Stomach (tissue), 8 donors: ENCODE measurements at regions not wholly inside any gene's neighbourhood (a gene's known extent, or its start where the extent isn't known, plus 50 kb on each side); places are given as distances from the start of the nearest gene placed in this dataset.
"Not testable (repeated sequence)": the region's sequence is repeated elsewhere in the genome, so short reads cannot be mapped to it uniquely, and the experiment has no call there.

Experiments
- DNase-seq, 2 donors: peaks; one replicate each; pipeline versions ENCODE4 v3.0.0 to v3.0.0-alpha.2; 2013 to 2019
- H3K27ac ChIP-seq, 5 donors: fragments of 200-600 bp in 4 of 5; sonication (generic) in 4 of 5; one replicate each; pipeline ENCODE4 v1.5.1; 2013 to 2019; ENCODE audit warnings: mild to moderate bottlenecking in 1 of 5, moderate library complexity in 1 of 5
- H3K27me3 ChIP-seq, 3 donors: fragments of 200-600 bp; sonication (generic); one replicate each; pipeline ENCODE4 v1.5.1; 2017 to 2019; ENCODE audit warnings: mixed run types in 1 of 3
- H3K36me3 ChIP-seq, 4 donors: fragments of 200-600 bp; sonication (generic); 1 replicate in 3 of 4; 2 replicates in 1 of 4; pipeline ENCODE4 v1.5.1; 2016 to 2019
- H3K4me1 ChIP-seq, 4 donors: fragments of 200-600 bp; sonication (generic); one replicate each; pipeline ENCODE4 v1.5.1; 2016 to 2019
- H3K4me3 ChIP-seq, 4 donors: fragments of 200-600 bp; sonication (generic) in 3 of 4; one replicate each; pipeline ENCODE4 v1.5.1; 2016 to 2019; ENCODE audit warnings: mild to moderate bottlenecking in 1 of 4
- H3K9me3 ChIP-seq, 4 donors: fragments of 200-600 bp; sonication (generic); one replicate each; pipeline ENCODE4 v1.5.1; 2016 to 2019
- CTCF ChIP-seq, 7 experiments: fragments of 450-650 bp in 4 of 7; fragments of 200-600 bp in 3 of 7; sonication (generic) in 3 of 7; IDR thresholded peaks; one replicate each; pipeline ENCODE4 v1.5.1; 2016 to 2019; ENCODE audit warnings: antibody characterized with exemption in 7 of 7, control low read depth in 2 of 7, mild to moderate bottlenecking in 1 of 7
- EP300 ChIP-seq: sonication (generic); formaldehyde crosslinking; IDR thresholded peaks from one replicate; pipeline ENCODE4 v1.6.1; 2017; ENCODE audit warnings: antibody characterized with exemption
- POLR2A ChIP-seq, 4 donors: fragments of 450-650 bp; IDR thresholded peaks; one replicate each; pipeline ENCODE4 v1.6.1; 2016; ENCODE audit warnings: antibody characterized with exemption in 4 of 4, control low read depth in 2 of 4, mild to moderate bottlenecking in 1 of 4, moderate library complexity in 1 of 4
- POLR2AphosphoS5 ChIP-seq, 3 donors: sonication (generic); formaldehyde crosslinking; IDR thresholded peaks; one replicate each; pipeline ENCODE4 v1.6.1; 2016; ENCODE audit warnings: antibody characterized with exemption in 3 of 3
- WGBS, 5 donors: extraction: QIAGEN DNeasy Blood & Tissue Kit in 3 of 5; methylation state at CpG; one replicate each; pipeline versions ENCODE4 v1.1.5 to v1.1.7; 2013 to 2018; 5-methylcytosine and 5-hydroxymethylcytosine counted together
- intact Hi-C: fragments of 100-400 bp; cut with DNase I; formaldehyde crosslinking; loops from one replicate; pipeline ENCODE4 v1.15.1; 2023; ENCODE audit warnings: low total_unique reads
- donor health status: healthy with polysubstance abuse.
- donor health status: Bipolar disorder and iron deficiency.
- donor health status: healthy.

DNA sequence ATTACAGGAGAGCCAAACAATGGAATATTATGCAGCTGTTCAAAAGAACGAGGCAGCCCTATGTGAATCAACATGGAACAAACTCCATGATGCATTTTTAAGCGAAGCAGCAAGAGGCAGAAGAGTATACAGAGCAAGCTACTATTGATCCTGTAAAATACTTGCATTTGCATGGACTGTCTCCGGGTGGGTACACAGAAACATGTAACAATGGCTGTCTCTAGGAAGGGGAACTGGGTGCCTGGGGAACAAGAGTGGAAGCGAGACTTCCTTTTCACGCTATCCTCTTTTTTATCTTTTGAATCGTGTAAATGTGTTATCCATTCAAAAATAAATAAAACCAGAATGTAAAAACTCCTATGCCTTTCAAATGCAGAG, 93.3 kb upstream of the SIRPA start:
- peaks cover 0 to 49% (median 35%) of the 10 kb centered on the region in 3 donors for H3K27me3 ChIP-seq
- H3K4me3 ChIP-seq = peak overlapping the region in 2 of 4 donors; percentile 54 to 63
- no peaks in the 10 kb centered on the region for H3K36me3 ChIP-seq
- peaks cover 10 to 38% (median 24%) of the 10 kb centered on the region in 4 donors for H3K4me1 ChIP-seq
- TF ChIP-seq POLR2AphosphoS5 (IDR thresholded peaks at IDR 0.05) = no peak
- TF ChIP-seq EP300 = no peak
- no peak for TF ChIP-seq CTCF (IDR thresholded peaks at IDR 0.05)
- TF ChIP-seq POLR2A (IDR thresholded peaks at IDR 0.05) = no peak
- intact Hi-C loops = loop anchor here (10.0 kb wide), 1 partner anchor 93 kb away; the partner anchor contains the start of gene SIRPA
- WGBS, 5 donors = 24 to 31% (median 27%) methylated on average over 6 of the region's 6 CpGs
- H3K9me3 ChIP-seq = no peaks in the 10 kb centered on the region
- DNase-seq = no peak
- no peak overlapping the region for H3K27ac ChIP-seq

DNA sequence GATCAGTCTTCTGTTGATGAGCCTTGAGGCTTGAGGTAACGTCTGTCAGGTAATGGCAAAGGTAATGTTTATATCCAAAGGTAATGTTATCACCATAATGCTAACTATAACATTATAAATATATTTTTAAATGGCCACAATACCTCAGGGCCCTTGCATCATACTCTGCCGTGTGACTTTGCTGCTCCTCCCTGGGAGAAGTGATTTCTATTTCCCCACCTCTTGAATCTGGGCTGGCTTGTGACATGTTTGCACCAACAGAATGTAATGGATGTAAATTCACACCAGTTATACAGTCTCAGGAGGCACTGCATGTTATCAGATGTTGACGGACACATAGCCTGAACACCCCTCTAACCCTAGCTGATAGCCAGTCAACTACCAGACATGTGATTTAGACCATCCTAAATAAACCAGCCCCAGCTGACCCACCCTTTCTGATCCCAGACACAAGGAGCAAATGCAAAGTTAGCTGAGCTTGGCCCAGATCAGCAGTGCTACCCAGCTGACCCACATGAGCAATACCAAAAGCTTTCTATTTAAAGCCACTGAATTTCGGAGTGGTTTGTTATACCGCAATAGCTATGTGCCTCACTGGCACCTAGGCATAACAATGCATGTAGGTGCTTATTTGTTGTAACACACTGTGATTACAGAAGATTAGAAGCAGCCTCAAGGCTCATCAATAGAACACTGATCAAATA, 93.8 kb upstream of the SIRPA start:
- Histone ChIP-seq H3K27ac (no peak overlapping the region), H3K36me3 (no peaks in the 10 kb centered on the region), H3K4me3 (no peak overlapping the region), H3K4me1 (peaks cover 10 to 38% (median 24%) of the 10 kb centered on the region in 4 donors), H3K27me3 (peaks cover 0 to 49% (median 35%) of the 10 kb centered on the region in 3 donors), H3K9me3 (no peaks in the 10 kb centered on the region)
- 64 to 76% (median 70%) methylated on average over 5 of the region's 5 CpGs for WGBS, 5 donors
- no peak for DNase-seq
- intact Hi-C loops = loop anchor here (10.0 kb wide), 1 partner anchor 93 kb away; the partner anchor contains the start of gene SIRPA
- TF ChIP-seq POLR2A (IDR thresholded peaks at IDR 0.05) = no peak
- TF ChIP-seq CTCF (IDR thresholded peaks at IDR 0.05) = no peak
- TF ChIP-seq POLR2AphosphoS5 (IDR thresholded peaks at IDR 0.05) = no peak
- no peak for TF ChIP-seq EP300

DNA sequence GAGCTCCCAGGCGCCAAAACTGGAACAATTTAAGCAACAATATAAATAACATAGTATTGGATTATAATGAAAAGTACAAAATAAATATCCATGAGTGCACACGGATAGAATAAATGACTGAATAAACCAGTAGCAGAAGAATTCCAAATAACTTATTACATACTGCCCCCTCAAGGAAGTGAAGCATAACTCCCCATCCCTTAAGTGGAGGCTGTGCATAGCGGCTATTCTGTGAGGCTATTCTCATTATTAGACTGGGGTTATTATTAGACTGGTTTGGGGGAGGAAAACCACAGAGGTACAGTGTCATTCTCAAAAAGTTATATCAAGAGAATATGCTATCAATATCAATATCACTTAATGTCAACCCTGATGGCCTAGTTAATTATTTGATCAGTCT, 94.4 kb upstream of the SIRPA start:
- no peak overlapping the region for H3K4me3 ChIP-seq
- H3K27ac ChIP-seq = no peak overlapping the region
- 24 to 46% (median 34%) methylated on average over 3 of the region's 3 CpGs for WGBS, 5 donors
- no peak for DNase-seq
- intact Hi-C loops = loop anchor here (10.0 kb wide), 1 partner anchor 94 kb away; the partner anchor contains the start of gene SIRPA
- H3K9me3 ChIP-seq = no peaks in the 10 kb centered on the region
- H3K27me3 ChIP-seq = peaks cover 0 to 49% (median 35%) of the 10 kb centered on the region in 3 donors
- no peaks in the 10 kb centered on the region for H3K36me3 ChIP-seq
- peaks cover 10 to 38% (median 24%) of the 10 kb centered on the region in 4 donors for H3K4me1 ChIP-seq
- no peak for TF ChIP-seq POLR2AphosphoS5 (IDR thresholded peaks at IDR 0.05)

GRCh38 chr20:1800180-1800579, 95.0 kb upstream of the SIRPA start:
- Histone ChIP-seq H3K9me3 (no peaks in the 10 kb centered on the region), H3K4me3 (no peak overlapping the region), H3K36me3 (no peaks in the 10 kb centered on the region), H3K4me1 (peaks cover 10 to 38% (median 24%) of the 10 kb centered on the region in 4 donors), H3K27me3 (peaks cover 0 to 49% (median 35%) of the 10 kb centered on the region in 3 donors), H3K27ac (no peak overlapping the region)
- WGBS, 5 donors = 46 to 74% (median 63%) methylated on average over 2 of the region's 2 CpGs
- no peak for DNase-seq
- intact Hi-C loops = loop anchor here (10.0 kb wide), 1 partner anchor 95 kb away; the partner anchor contains the start of gene SIRPA
- TF ChIP-seq POLR2A (IDR thresholded peaks at IDR 0.05) = no peak
- TF ChIP-seq EP300 = no peak
- no peak for TF ChIP-seq POLR2AphosphoS5 (IDR thresholded peaks at IDR 0.05)
- no peak for TF ChIP-seq CTCF (IDR thresholded peaks at IDR 0.05)

DNA sequence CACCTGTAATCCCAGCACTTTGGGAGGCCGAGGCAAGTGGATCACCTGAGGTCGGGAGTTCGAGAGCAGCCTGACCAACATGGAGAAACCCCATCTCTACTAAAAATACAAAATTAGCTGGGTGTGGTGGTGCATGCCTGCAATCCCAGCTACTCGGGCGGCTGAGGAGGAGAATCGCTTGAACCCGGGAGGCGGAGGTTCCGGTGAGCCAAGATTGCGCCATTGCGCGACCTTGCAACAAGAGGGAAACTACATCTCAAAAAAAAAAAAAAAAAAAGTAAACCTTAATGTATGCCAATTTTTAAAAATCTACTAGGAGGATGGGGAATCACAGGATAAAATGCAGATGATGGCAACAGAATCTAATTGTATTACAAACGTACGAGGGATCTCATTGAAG, 95.5 kb upstream of the SIRPA start:
- not testable (repeated sequence) for H3K36me3 ChIP-seq, H3K4me3 ChIP-seq, H3K27ac ChIP-seq, H3K9me3 ChIP-seq, DNase-seq
- Histone ChIP-seq H3K27me3 (peaks cover 0 to 49% (median 35%) of the 10 kb centered on the region in 3 donors), H3K4me1 (peaks cover 10 to 35% (median 24%) of the 10 kb centered on the region in 4 donors)
- WGBS, 5 donors = 76 to 94% (median 88%) methylated on average over 14 of the region's 14 CpGs
- intact Hi-C loops = loop anchor here (10.0 kb wide), 2 partner anchors 75 to 95 kb away; partner anchors contain the start of gene SIRPA
